ENCODE measurements at regions not wholly inside any gene's neighbourhood (a gene's known extent, or its start where the extent isn't known, plus 50 kb on each side); places are given as distances from the start of the nearest gene placed in this dataset.
A peak's percentile ranks its signal among the peaks of the same experiment; 100 is the strongest.

GRCh38 chr12:72872238-72872887 is 600.2 kb downstream of the TRHDE start:
- H3F3A ChIP-seq (ENCODE audit: insufficient read depth, low read length, poor library complexity, severe bottlenecking) = no peaks in the 10 kb centered on the region
- TF ChIP-seq REST (IDR thresholded peaks at IDR 0.05; ENCODE audit: borderline replicate concordance) = no peak
- TF ChIP-seq POLR2AphosphoS5 (IDR thresholded peaks at IDR 0.05) = peak; percentile 22
- TF ChIP-seq MXI1 (conservative IDR thresholded peaks at IDR 0.05; ENCODE audit: poor library complexity, severe bottlenecking) = no peak
- peak; percentile 53 for TF ChIP-seq EP300 (conservative IDR thresholded peaks at IDR 0.05; ENCODE audit: poor library complexity, severe bottlenecking)
- TF ChIP-seq CTCF (IDR thresholded peaks at IDR 0.05; ENCODE audit: poor library complexity, severe bottlenecking) = no peak
- no peak for TF ChIP-seq TAF1 (IDR thresholded peaks at IDR 0.05; ENCODE audit: low read depth)
- TF ChIP-seq RAD21 (conservative IDR thresholded peaks at IDR 0.05) = peak; percentile 17
- TF ChIP-seq EZH2 (IDR thresholded peaks at IDR 0.05; ENCODE audit: borderline replicate concordance, insufficient read depth, low read length, poor library complexity, severe bottlenecking) = no peak
- TF ChIP-seq SMC3 (conservative IDR thresholded peaks at IDR 0.05; ENCODE audit: poor library complexity) = no peak
- H2AFZ ChIP-seq (ENCODE audit: low read depth, low read length) = no peak overlapping the region
- no peak overlapping the region for H3K9ac ChIP-seq (ENCODE audit: low read length)
- H3K36me3 ChIP-seq (ENCODE audit: insufficient read depth, low read length) = no peaks in the 10 kb centered on the region
- no peaks in the 10 kb centered on the region for H3K79me2 ChIP-seq (replicated peaks; ENCODE audit: insufficient read depth, low read length)
- H3K9me3 ChIP-seq (ENCODE audit: low read length) = no peaks in the 10 kb centered on the region
- peak overlapping the region; percentile 38 for H3K4me3 ChIP-seq (ENCODE audit: low read length)
- no peaks in the 10 kb centered on the region for H3K27me3 ChIP-seq (ENCODE audit: insufficient read depth, low read depth, low read length)
- no peak overlapping the region for H3K4me2 ChIP-seq (ENCODE audit: low read length)
- no peaks in the 10 kb centered on the region for H4K20me1 ChIP-seq (ENCODE audit: insufficient read depth)
- H3K9me2 ChIP-seq (ENCODE audit: insufficient read depth, low read length) = no peaks in the 10 kb centered on the region
- peak overlapping the region; percentile 38 for H3K27ac ChIP-seq (ENCODE audit: low read length)

- Histone ChIP-seq H3K79me2 (replicated peaks; ENCODE audit: insufficient read depth, low read length) (no peaks in the 10 kb centered on the region), H3K27ac (ENCODE audit: low read length) (peak overlapping the region; percentile 38)
Measured at GRCh38 chr12:72872996-72873395, 600.8 kb downstream of the TRHDE start.

More at GRCh38 chr12:72872996-72873395, 600.8 kb downstream of the TRHDE start:
- Histone ChIP-seq H3K27me3 (ENCODE audit: insufficient read depth, low read depth, low read length) (no peaks in the 10 kb centered on the region), H3F3A (ENCODE audit: insufficient read depth, low read length, poor library complexity, severe bottlenecking) (no peaks in the 10 kb centered on the region), H3K9ac (ENCODE audit: low read length) (no peak overlapping the region), H4K20me1 (ENCODE audit: insufficient read depth) (no peaks in the 10 kb centered on the region), H3K9me3 (ENCODE audit: low read length) (no peaks in the 10 kb centered on the region), H3K4me2 (ENCODE audit: low read length) (no peak overlapping the region), H3K9me2 (ENCODE audit: insufficient read depth, low read length) (no peaks in the 10 kb centered on the region), H2AFZ (ENCODE audit: low read depth, low read length) (no peak overlapping the region), H3K36me3 (ENCODE audit: insufficient read depth, low read length) (no peaks in the 10 kb centered on the region), H3K4me3 (ENCODE audit: low read length) (no peak overlapping the region)
- no peak for TF ChIP-seq REST (IDR thresholded peaks at IDR 0.05; ENCODE audit: borderline replicate concordance)
- TF ChIP-seq EZH2 (IDR thresholded peaks at IDR 0.05; ENCODE audit: borderline replicate concordance, insufficient read depth, low read length, poor library complexity, severe bottlenecking) = no peak
- TF ChIP-seq RAD21 (conservative IDR thresholded peaks at IDR 0.05) = no peak
- TF ChIP-seq EP300 (conservative IDR thresholded peaks at IDR 0.05; ENCODE audit: poor library complexity, severe bottlenecking) = no peak
- TF ChIP-seq MXI1 (conservative IDR thresholded peaks at IDR 0.05; ENCODE audit: poor library complexity, severe bottlenecking) = no peak
- TF ChIP-seq TAF1 (IDR thresholded peaks at IDR 0.05; ENCODE audit: low read depth) = no peak
- no peak for TF ChIP-seq CTCF (IDR thresholded peaks at IDR 0.05; ENCODE audit: poor library complexity, severe bottlenecking)
- TF ChIP-seq SMC3 (conservative IDR thresholded peaks at IDR 0.05; ENCODE audit: poor library complexity) = no peak
- TF ChIP-seq POLR2AphosphoS5 (IDR thresholded peaks at IDR 0.05) = no peak

Measured in neural cell (in vitro differentiated cells).